ENCODE measurements at regions not wholly inside any gene's neighbourhood (a gene's known extent, or its start where the extent isn't known, plus 50 kb on each side); places are given as distances from the start of the nearest gene placed in this dataset.

- Histone ChIP-seq H3K4me1 (ENCODE audit: insufficient read depth, low read length) (peaks cover 2% of the 10 kb centered on the region), H3K79me2 (ENCODE audit: insufficient read depth, low read length) (no peaks in the 10 kb centered on the region), H3K4me3 (replicated peaks in 1 of 3; ENCODE audit: insufficient read depth in 1 of 3, low read depth in 2 of 3, low read length in 3 of 3) (no peak overlapping the region), H3K27ac (ENCODE audit: extremely low read length, insufficient read depth, low read length) (no peak overlapping the region), H4K20me1 (ENCODE audit: insufficient read depth, low read length) (no peaks in the 10 kb centered on the region), H3K36me3 (replicated peaks in 1 of 2; ENCODE audit: control insufficient read depth in 1 of 2, insufficient read depth in 2 of 2, low read length in 2 of 2) (no peaks in the 10 kb centered on the region), H3K9ac (ENCODE audit: insufficient read depth, low read depth, low read length) (no peak overlapping the region), H3K9me3 (ENCODE audit: low read length) (peaks cover 7% of the 10 kb centered on the region; the same call in 1 of the 2 replicates), H2AFZ (ENCODE audit: low read length) (no peak overlapping the region), H3K27me3 (ENCODE audit: control insufficient read depth in 1 of 2, insufficient read depth in 2 of 2, low read length in 2 of 2) (no peaks in the 10 kb centered on the region), H3K4me2 (ENCODE audit: low read depth, low read length) (no peak overlapping the region)
- TF ChIP-seq FOXO1 (CRISPR knock-in tag; IDR thresholded peaks at IDR 0.05): no peak
- TF ChIP-seq KLF9 (CRISPR knock-in tag; IDR thresholded peaks at IDR 0.05; ENCODE audit: low read depth): no peak
- TF ChIP-seq, protein P1, sequence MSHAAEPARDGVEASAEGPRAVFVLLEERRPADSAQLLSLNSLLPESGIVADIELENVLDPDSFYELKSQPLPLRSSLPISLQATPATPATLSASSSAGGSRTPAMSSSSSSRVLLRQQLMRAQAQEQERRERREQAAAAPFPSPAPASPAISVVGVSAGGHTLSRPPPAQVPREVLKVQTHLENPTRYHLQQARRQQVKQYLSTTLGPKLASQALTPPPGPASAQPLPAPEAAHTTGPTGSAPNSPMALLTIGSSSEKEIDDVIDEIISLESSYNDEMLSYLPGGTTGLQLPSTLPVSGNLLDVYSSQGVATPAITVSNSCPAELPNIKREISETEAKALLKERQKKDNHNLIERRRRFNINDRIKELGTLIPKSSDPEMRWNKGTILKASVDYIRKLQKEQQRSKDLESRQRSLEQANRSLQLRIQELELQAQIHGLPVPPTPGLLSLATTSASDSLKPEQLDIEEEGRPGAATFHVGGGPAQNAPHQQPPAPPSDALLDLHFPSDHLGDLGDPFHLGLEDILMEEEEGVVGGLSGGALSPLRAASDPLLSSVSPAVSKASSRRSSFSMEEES (CRISPR knock-in tag; IDR thresholded peaks at IDR 0.05): no peak
- TF ChIP-seq PRPF4 (IDR thresholded peaks at IDR 0.05; ENCODE audit: low read depth, low read length, poor library complexity, severe bottlenecking): no peak
- no peak for TF ChIP-seq BORCS8-MEF2B (CRISPR knock-in tag; IDR thresholded peaks at IDR 0.05)
- TF ChIP-seq JUNB (CRISPR knock-in tag; IDR thresholded peaks at IDR 0.05; ENCODE audit: borderline replicate concordance): no peak
- no peak for TF ChIP-seq ZNF256 (CRISPR knock-in tag; conservative IDR thresholded peaks at IDR 0.05)
- no peak for TF ChIP-seq ZNF563 (CRISPR knock-in tag; IDR thresholded peaks at IDR 0.05)
- no peak for TF ChIP-seq TAF15 (IDR thresholded peaks at IDR 0.05; ENCODE audit: low read depth, low read length, poor library complexity, severe bottlenecking)
- BruUV-seq (replicated peaks): no TSS peak
- intact Hi-C loops (cut with micrococcal nuclease; ENCODE audit: unreplicated experiment) (no loop called here), in situ Hi-C loops (cut with HindIII; ENCODE audit: extremely low pct_ligation_motif_present, low pct_unique_long_range_greater_than_20kb) (no loop called here)
- POLR2A ChIA-PET: no interaction called here
- ATAC-seq (no peak), DNase-seq (ENCODE audit: low spot score) (no peak), FAIRE-seq (no peak)
- 100% methylated on average over 1 of the region's 1 CpG for WGBS (ENCODE audit: low lambda C conversion rate)
- CTCF ChIA-PET (ENCODE audit: low intra/inter-chr PET ratio, low total read pairs): no interaction called here
These were observed 332.9 kb upstream of the NT5C1B start for GRCh38 chr2:18922276-18922675.

GRCh38 chr2:18918280-18918679, 328.9 kb upstream of the NT5C1B start:
- H3K79me2 ChIP-seq (ENCODE audit: insufficient read depth, low read length): no peaks in the 10 kb centered on the region
- DNase-seq (ENCODE audit: low spot score): no peak
- no peak overlapping the region for H3K4me3 ChIP-seq (replicated peaks in 1 of 3; ENCODE audit: insufficient read depth in 1 of 3, low read depth in 2 of 3, low read length in 3 of 3)
- no TSS peak for BruUV-seq (replicated peaks)
- no peak overlapping the region for H3K9ac ChIP-seq (ENCODE audit: insufficient read depth, low read depth, low read length)
- ATAC-seq: no peak
- no peaks in the 10 kb centered on the region for H3K36me3 ChIP-seq (replicated peaks in 1 of 2; ENCODE audit: control insufficient read depth in 1 of 2, insufficient read depth in 2 of 2, low read length in 2 of 2)
- FAIRE-seq: no peak
- H3K27ac ChIP-seq (ENCODE audit: extremely low read length, insufficient read depth, low read length): no peak overlapping the region
- POLR2A ChIA-PET: no interaction called here
- H3K4me1 ChIP-seq (ENCODE audit: insufficient read depth, low read length): no peaks in the 10 kb centered on the region; the same call in 1 of the 2 replicates
- H3K9me3 ChIP-seq (ENCODE audit: low read length): no peaks in the 10 kb centered on the region
- no peaks in the 10 kb centered on the region for H3K27me3 ChIP-seq (ENCODE audit: control insufficient read depth in 1 of 2, insufficient read depth in 2 of 2, low read length in 2 of 2)
- in situ Hi-C loops (cut with HindIII; ENCODE audit: extremely low pct_ligation_motif_present, low pct_unique_long_range_greater_than_20kb): no loop called here
- intact Hi-C loops (cut with micrococcal nuclease; ENCODE audit: unreplicated experiment): no loop called here
- no peaks in the 10 kb centered on the region for H4K20me1 ChIP-seq (ENCODE audit: insufficient read depth, low read length)
- WGBS (ENCODE audit: low lambda C conversion rate): 20% methylated on average over 1 of the region's 1 CpG
- H3K4me2 ChIP-seq (ENCODE audit: low read depth, low read length): no peak overlapping the region
- CTCF ChIA-PET (ENCODE audit: low intra/inter-chr PET ratio, low total read pairs): no interaction called here
- H2AFZ ChIP-seq (ENCODE audit: low read length): no peak overlapping the region
- TF ChIP-seq ARNT2 (CRISPR knock-in tag; IDR thresholded peaks at IDR 0.05; ENCODE audit: low read depth): no peak
- TF ChIP-seq ZNF451 (CRISPR knock-in tag; IDR thresholded peaks at IDR 0.05): no peak
- TF ChIP-seq ZFP36L2 (CRISPR knock-in tag; IDR thresholded peaks at IDR 0.05): no peak
- no peak for TF ChIP-seq MLLT10 (CRISPR knock-in tag; IDR thresholded peaks at IDR 0.05)
- TF ChIP-seq CEBPB (IDR thresholded peaks at IDR 0.05; ENCODE audit: borderline replicate concordance, low read depth, low read length): no peak
- TF ChIP-seq, protein P2, sequence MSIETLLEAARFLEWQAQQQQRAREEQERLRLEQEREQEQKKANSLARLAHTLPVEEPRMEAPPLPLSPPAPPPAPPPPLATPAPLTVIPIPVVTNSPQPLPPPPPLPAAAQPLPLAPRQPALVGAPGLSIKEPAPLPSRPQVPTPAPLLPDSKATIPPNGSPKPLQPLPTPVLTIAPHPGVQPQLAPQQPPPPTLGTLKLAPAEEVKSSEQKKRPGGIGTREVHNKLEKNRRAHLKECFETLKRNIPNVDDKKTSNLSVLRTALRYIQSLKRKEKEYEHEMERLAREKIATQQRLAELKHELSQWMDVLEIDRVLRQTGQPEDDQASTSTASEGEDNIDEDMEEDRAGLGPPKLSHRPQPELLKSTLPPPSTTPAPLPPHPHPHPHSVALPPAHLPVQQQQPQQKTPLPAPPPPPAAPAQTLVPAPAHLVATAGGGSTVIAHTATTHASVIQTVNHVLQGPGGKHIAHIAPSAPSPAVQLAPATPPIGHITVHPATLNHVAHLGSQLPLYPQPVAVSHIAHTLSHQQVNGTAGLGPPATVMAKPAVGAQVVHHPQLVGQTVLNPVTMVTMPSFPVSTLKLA (IDR thresholded peaks at IDR 0.05): no peak
- TF ChIP-seq ZNF468 (CRISPR knock-in tag; IDR thresholded peaks at IDR 0.05): no peak
- TF ChIP-seq GATAD2A (CRISPR knock-in tag; IDR thresholded peaks at IDR 0.05): no peak
- TF ChIP-seq, protein P3, sequence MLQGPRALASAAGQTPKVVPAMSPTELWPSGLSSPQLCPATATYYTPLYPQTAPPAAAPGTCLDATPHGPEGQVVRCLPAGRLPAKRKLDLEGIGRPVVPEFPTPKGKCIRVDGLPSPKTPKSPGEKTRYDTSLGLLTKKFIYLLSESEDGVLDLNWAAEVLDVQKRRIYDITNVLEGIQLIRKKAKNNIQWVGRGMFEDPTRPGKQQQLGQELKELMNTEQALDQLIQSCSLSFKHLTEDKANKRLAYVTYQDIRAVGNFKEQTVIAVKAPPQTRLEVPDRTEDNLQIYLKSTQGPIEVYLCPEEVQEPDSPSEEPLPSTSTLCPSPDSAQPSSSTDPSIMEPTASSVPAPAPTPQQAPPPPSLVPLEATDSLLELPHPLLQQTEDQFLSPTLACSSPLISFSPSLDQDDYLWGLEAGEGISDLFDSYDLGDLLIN (CRISPR knock-in tag; IDR thresholded peaks at IDR 0.05; ENCODE audit: borderline replicate concordance): no peak
- TF ChIP-seq BCL6 (CRISPR knock-in tag; IDR thresholded peaks at IDR 0.05): no peak
